ENCODE measurements at regions not wholly inside any gene's neighbourhood (a gene's known extent, or its start where the extent isn't known, plus 50 kb on each side); places are given as distances from the start of the nearest gene placed in this dataset.

DNA sequence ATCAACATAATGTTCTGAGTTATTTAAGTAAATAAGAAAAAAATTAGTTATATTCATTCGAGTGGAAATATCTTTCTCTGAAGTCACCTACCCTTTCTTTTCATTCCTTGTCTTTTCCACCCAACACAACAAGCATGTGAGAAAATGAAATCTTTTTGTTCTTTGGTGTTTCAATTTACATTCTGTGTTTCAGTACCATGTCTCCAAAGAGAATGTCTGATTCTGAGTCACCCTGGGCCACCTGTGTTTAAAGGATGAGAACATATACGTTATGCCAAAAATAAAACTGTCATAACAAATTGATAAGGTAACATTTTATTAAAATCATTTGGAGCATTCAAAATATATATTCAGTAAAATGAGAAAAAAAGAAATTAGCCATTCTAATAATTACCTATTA, 470.8 kb downstream of the ZNF804A start:
- WGBS (ENCODE audit: insufficient coverage): no CpG with 5 or more reads among the region's 2 CpGs

GRCh38 chr2:185074156-185074555, 475.8 kb downstream of the ZNF804A start:
- no peak overlapping the region for H3K4me3 ChIP-seq (ENCODE audit: low read depth, low read length)
- no peaks in the 10 kb centered on the region for H3K9me3 ChIP-seq (ENCODE audit: control insufficient read depth, insufficient read depth, low read length)
- no peak for DNase-seq (ENCODE audit: low read depth in 4 of 6, low spot score in 6 of 6)

More for the DNA sequence above, 470.8 kb downstream of the ZNF804A start:
- H3K27me3 ChIP-seq (ENCODE audit: control insufficient read depth, insufficient read depth, low read length): no peaks in the 10 kb centered on the region
- no peak for DNase-seq (ENCODE audit: low read depth in 4 of 6, low spot score in 6 of 6)
- H3K4me3 ChIP-seq (ENCODE audit: low read depth, low read length): no peak overlapping the region
- H3K27ac ChIP-seq (ENCODE audit: low read depth, low read length): no peak overlapping the region
- H3K36me3 ChIP-seq (ENCODE audit: control insufficient read depth, insufficient read depth, low read length): no peaks in the 10 kb centered on the region
- no peaks in the 10 kb centered on the region for H3K4me1 ChIP-seq (ENCODE audit: control insufficient read depth, insufficient read depth, low read length)
- H3K9me3 ChIP-seq (ENCODE audit: control insufficient read depth, insufficient read depth, low read length): no peaks in the 10 kb centered on the region

DNA sequence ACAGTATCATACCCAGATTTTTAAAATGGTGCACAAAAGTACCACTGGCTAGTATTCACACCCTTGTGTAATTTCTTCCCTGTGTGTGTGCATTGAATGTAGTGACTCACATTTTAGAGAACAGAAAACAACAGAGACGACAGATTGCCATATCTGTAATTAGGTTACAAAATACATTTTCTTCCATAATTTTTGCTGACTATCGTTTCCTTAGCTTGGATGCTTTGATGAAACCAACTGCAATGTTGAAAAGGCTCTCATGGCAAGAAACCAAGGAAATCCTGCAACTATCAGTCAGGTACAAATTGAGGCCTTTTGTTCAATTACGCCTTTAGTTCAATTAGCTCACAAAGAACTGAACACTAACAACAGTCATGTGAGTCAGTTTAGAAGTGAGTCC, 484.4 kb downstream of the ZNF804A start:
- no peak for DNase-seq (ENCODE audit: low read depth in 4 of 6, low spot score in 6 of 6)
- no peaks in the 10 kb centered on the region for H3K4me1 ChIP-seq (ENCODE audit: control insufficient read depth, insufficient read depth, low read length)
- H3K36me3 ChIP-seq (ENCODE audit: control insufficient read depth, insufficient read depth, low read length): no peaks in the 10 kb centered on the region
- H3K27ac ChIP-seq (ENCODE audit: low read depth, low read length): no peak overlapping the region
- no peaks in the 10 kb centered on the region for H3K9me3 ChIP-seq (ENCODE audit: control insufficient read depth, insufficient read depth, low read length)
- no peaks in the 10 kb centered on the region for H3K27me3 ChIP-seq (ENCODE audit: control insufficient read depth, insufficient read depth, low read length)
- no peak overlapping the region for H3K4me3 ChIP-seq (ENCODE audit: low read depth, low read length)
- 80% methylated on average over 1 of the region's 3 CpGs for WGBS (ENCODE audit: insufficient coverage)

More at GRCh38 chr2:185074156-185074555, 475.8 kb downstream of the ZNF804A start:
- H3K27me3 ChIP-seq (ENCODE audit: control insufficient read depth, insufficient read depth, low read length): no peaks in the 10 kb centered on the region
- no peak overlapping the region for H3K27ac ChIP-seq (ENCODE audit: low read depth, low read length)
- H3K36me3 ChIP-seq (ENCODE audit: control insufficient read depth, insufficient read depth, low read length): no peaks in the 10 kb centered on the region
- no peaks in the 10 kb centered on the region for H3K4me1 ChIP-seq (ENCODE audit: control insufficient read depth, insufficient read depth, low read length)

GRCh38 chr2:185108588-185108987, 510.3 kb downstream of the ZNF804A start:
- Histone ChIP-seq H3K36me3 (ENCODE audit: control insufficient read depth, insufficient read depth, low read length) (no peaks in the 10 kb centered on the region), H3K4me1 (ENCODE audit: control insufficient read depth, insufficient read depth, low read length) (no peaks in the 10 kb centered on the region), H3K27me3 (ENCODE audit: control insufficient read depth, insufficient read depth, low read length) (no peaks in the 10 kb centered on the region), H3K27ac (ENCODE audit: low read depth, low read length) (no peak overlapping the region), H3K9me3 (ENCODE audit: control insufficient read depth, insufficient read depth, low read length) (no peaks in the 10 kb centered on the region), H3K4me3 (ENCODE audit: low read depth, low read length) (no peak overlapping the region)
- WGBS (ENCODE audit: insufficient coverage): no CpG with 5 or more reads among the region's 2 CpGs
- DNase-seq (ENCODE audit: low read depth in 4 of 6, low spot score in 6 of 6): no peak

- Histone ChIP-seq H3K27me3 (ENCODE audit: control insufficient read depth, insufficient read depth, low read length) (no peaks in the 10 kb centered on the region), H3K27ac (ENCODE audit: low read depth, low read length) (no peak overlapping the region), H3K4me3 (ENCODE audit: low read depth, low read length) (no peak overlapping the region), H3K9me3 (ENCODE audit: control insufficient read depth, insufficient read depth, low read length) (no peaks in the 10 kb centered on the region), H3K36me3 (ENCODE audit: control insufficient read depth, insufficient read depth, low read length) (no peaks in the 10 kb centered on the region), H3K4me1 (ENCODE audit: control insufficient read depth, insufficient read depth, low read length) (no peaks in the 10 kb centered on the region)
- DNase-seq (ENCODE audit: low read depth in 4 of 6, low spot score in 6 of 6): no peak
- no CpG with 5 or more reads among the region's 1 CpG for WGBS (ENCODE audit: insufficient coverage)
These were observed 529.1 kb downstream of the ZNF804A start for GRCh38 chr2:185127412-185127811.

- Histone ChIP-seq H3K4me1 (ENCODE audit: control insufficient read depth, insufficient read depth, low read length) (no peaks in the 10 kb centered on the region), H3K27ac (ENCODE audit: low read depth, low read length) (no peak overlapping the region), H3K9me3 (ENCODE audit: control insufficient read depth, insufficient read depth, low read length) (peaks cover 1% of the 10 kb centered on the region), H3K27me3 (ENCODE audit: control insufficient read depth, insufficient read depth, low read length) (no peaks in the 10 kb centered on the region), H3K4me3 (ENCODE audit: low read depth, low read length) (no peak overlapping the region), H3K36me3 (ENCODE audit: control insufficient read depth, insufficient read depth, low read length) (no peaks in the 10 kb centered on the region)
- no peak for DNase-seq (ENCODE audit: low read depth in 4 of 6, low spot score in 6 of 6)
These were observed 530.0 kb downstream of the ZNF804A start for GRCh38 chr2:185128346-185128745.

DNA sequence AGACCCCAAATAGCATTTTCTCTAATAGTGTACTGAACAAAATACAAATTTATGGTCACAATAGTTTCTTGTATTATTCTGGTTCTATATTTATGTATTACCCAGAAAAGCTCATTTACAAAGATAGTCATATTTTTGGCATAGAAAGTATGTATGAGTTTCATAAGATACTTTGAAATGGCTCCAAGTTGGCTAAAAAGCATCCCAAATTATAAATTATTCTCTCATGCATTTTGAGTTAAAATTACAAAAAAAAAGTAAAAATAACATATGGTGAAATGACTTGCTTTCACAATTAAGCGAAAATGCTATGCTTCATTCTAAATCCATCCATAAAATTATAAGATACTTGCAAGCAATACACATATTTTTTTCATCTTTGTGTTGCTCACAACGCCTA, 530.7 kb downstream of the ZNF804A start:
- Histone ChIP-seq H3K36me3 (ENCODE audit: control insufficient read depth, insufficient read depth, low read length) (no peaks in the 10 kb centered on the region), H3K27me3 (ENCODE audit: control insufficient read depth, insufficient read depth, low read length) (no peaks in the 10 kb centered on the region), H3K4me1 (ENCODE audit: control insufficient read depth, insufficient read depth, low read length) (no peaks in the 10 kb centered on the region), H3K4me3 (ENCODE audit: low read depth, low read length) (no peak overlapping the region), H3K9me3 (ENCODE audit: control insufficient read depth, insufficient read depth, low read length) (peaks cover 1% of the 10 kb centered on the region), H3K27ac (ENCODE audit: low read depth, low read length) (no peak overlapping the region)
- peak in 1 of 6 donors; percentile 76 for DNase-seq (ENCODE audit: low read depth in 4 of 6, low spot score in 6 of 6)
- no CpG with 5 or more reads among the region's 2 CpGs for WGBS (ENCODE audit: insufficient coverage)

DNA sequence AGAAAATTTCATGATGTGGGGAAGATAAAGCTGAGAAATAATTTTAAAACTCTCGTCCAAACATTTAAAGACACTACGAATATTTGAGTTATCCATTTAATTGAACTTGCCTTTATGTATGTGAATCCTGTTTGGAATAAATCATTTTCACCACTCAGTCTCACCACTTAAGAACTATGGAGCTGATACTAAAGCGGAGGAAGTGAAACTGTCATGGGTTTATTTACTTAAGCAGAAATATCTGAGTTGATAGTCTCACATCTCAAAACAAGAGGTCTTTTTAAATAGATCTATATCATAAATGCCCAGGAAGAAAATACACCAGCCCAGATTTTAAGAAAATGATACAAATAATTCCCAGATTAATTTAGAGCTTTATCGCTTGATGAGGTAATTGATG, 532.4 kb downstream of the ZNF804A start:
- Histone ChIP-seq H3K4me1 (ENCODE audit: control insufficient read depth, insufficient read depth, low read length) (no peaks in the 10 kb centered on the region), H3K27ac (ENCODE audit: low read depth, low read length) (no peak overlapping the region), H3K4me3 (ENCODE audit: low read depth, low read length) (no peak overlapping the region), H3K27me3 (ENCODE audit: control insufficient read depth, insufficient read depth, low read length) (no peaks in the 10 kb centered on the region), H3K9me3 (ENCODE audit: control insufficient read depth, insufficient read depth, low read length) (peaks cover 1% of the 10 kb centered on the region), H3K36me3 (ENCODE audit: control insufficient read depth, insufficient read depth, low read length) (no peaks in the 10 kb centered on the region)
- WGBS (ENCODE audit: insufficient coverage): no CpG with 5 or more reads among the region's 4 CpGs
- DNase-seq (ENCODE audit: low read depth in 4 of 6, low spot score in 6 of 6): no peak

DNA sequence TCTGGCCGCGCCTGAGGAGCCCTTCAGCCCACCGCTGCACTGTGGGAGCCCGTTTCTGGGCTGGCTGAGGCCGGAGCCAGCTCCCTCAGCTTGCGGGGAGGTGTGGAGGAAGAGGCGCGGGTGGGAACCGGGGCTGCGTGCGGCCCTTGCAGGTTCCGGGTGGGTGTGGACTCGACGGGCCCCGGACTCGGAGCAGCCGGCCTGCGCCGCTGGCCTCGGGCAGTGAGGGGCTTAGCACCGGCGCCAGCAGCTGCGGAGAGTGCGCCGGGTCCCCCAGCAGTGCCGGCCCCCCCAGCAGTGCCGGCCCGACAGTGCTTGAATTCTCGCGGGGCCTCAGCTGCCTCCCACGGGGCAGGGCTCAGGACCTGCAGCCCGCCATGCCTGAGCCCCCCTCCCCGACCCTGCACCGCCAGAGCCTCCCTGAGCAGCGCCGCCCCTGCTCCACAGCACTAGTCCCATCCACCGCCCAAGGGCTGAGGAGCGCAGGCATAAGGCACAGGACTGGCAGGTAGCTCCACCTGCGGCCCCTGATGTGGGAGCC, 534.2 kb downstream of the ZNF804A start:
- Histone ChIP-seq H3K27ac (ENCODE audit: low read depth, low read length) (no peak overlapping the region), H3K9me3 (ENCODE audit: control insufficient read depth, insufficient read depth, low read length) (peaks cover 1% of the 10 kb centered on the region), H3K4me1 (ENCODE audit: control insufficient read depth, insufficient read depth, low read length) (no peaks in the 10 kb centered on the region), H3K27me3 (ENCODE audit: control insufficient read depth, insufficient read depth, low read length) (no peaks in the 10 kb centered on the region), H3K36me3 (ENCODE audit: control insufficient read depth, insufficient read depth, low read length) (no peaks in the 10 kb centered on the region), H3K4me3 (ENCODE audit: low read depth, low read length) (no peak overlapping the region)
- no peak for DNase-seq (ENCODE audit: low read depth in 4 of 6, low spot score in 6 of 6)
- WGBS (ENCODE audit: insufficient coverage): 97% methylated on average over 37 of the region's 39 CpGs

- H3K27me3 ChIP-seq (ENCODE audit: control insufficient read depth, insufficient read depth, low read length): no peaks in the 10 kb centered on the region
- H3K27ac ChIP-seq (ENCODE audit: low read depth, low read length): no peak overlapping the region
- peaks cover 1% of the 10 kb centered on the region for H3K9me3 ChIP-seq (ENCODE audit: control insufficient read depth, insufficient read depth, low read length)
- DNase-seq (ENCODE audit: low read depth in 4 of 6, low spot score in 6 of 6): peak in 1 of 6 donors; percentile 41
- no peaks in the 10 kb centered on the region for H3K4me1 ChIP-seq (ENCODE audit: control insufficient read depth, insufficient read depth, low read length)
- no peak overlapping the region for H3K4me3 ChIP-seq (ENCODE audit: low read depth, low read length)
- no peaks in the 10 kb centered on the region for H3K36me3 ChIP-seq (ENCODE audit: control insufficient read depth, insufficient read depth, low read length)
These were observed 539.4 kb downstream of the ZNF804A start for GRCh38 chr2:185137700-185138099.
